HFF-Myc (cell line): ENCODE measurements at regions not wholly inside any gene's neighbourhood (a gene's known extent, or its start where the extent isn't known, plus 50 kb on each side); places are given as distances from the start of the nearest gene placed in this dataset.

Experiments used
- DNase-seq: peaks from one replicate; pipeline ENCODE4 v3.0.0-alpha.2; 2011; ENCODE audit warnings: low read depth; ENCODE audit errors: extremely low read depth
- H3K4me3 ChIP-seq: replicated peaks from 2 replicates; pipeline ENCODE4 v1.5.1; 2011; ENCODE audit warnings: low read depth, mild to moderate bottlenecking, control low read depth, low read length
- CTCF ChIP-seq: IDR thresholded peaks from 2 replicates; pipeline ENCODE4 v1.5.1; 2012; ENCODE audit warnings: mild to moderate bottlenecking, low read depth, low read length, control low read depth; ENCODE audit errors: missing control alignments

GRCh38 chr16:13856398-13856797 is 63.6 kb upstream of the ERCC4 start:
- TF ChIP-seq CTCF, result no peak
- no peak overlapping the region for H3K4me3 ChIP-seq
- no peak for DNase-seq

DNA sequence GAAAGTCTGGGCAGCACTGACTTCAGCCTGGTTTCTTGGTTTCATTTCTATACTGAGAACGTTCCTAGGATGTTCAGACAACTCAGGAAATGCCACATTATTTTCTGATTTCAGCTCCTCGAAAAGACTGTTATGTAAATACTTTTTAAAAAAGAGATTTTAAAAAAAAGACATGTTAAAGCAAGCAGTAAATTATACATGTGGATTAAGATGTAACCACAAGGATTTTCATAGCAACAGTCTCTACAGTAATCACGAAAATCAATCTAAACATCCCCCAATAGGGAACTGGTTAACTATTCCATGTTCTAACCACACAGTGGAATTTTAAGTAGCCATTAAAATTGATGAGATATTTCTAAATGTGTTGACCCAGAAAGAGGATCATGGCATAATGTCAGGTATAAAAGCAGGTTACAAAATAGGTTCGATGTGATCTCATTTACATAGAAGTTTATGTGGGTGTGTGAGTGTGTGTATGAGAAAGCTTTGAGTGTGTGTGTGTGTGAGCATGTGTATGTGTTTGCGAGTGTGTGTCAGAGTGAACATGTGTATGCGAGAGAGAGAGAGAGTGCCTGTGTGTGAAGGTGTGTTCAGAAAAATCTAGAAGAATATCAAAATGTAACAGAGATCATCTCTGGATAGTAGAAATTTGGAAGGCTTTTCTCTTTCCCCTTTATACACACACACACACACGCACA is 63.0 kb upstream of the ERCC4 start:
- H3K4me3 ChIP-seq, result no peak overlapping the region
- TF ChIP-seq CTCF, result no peak
- DNase-seq, result no peak

DNA sequence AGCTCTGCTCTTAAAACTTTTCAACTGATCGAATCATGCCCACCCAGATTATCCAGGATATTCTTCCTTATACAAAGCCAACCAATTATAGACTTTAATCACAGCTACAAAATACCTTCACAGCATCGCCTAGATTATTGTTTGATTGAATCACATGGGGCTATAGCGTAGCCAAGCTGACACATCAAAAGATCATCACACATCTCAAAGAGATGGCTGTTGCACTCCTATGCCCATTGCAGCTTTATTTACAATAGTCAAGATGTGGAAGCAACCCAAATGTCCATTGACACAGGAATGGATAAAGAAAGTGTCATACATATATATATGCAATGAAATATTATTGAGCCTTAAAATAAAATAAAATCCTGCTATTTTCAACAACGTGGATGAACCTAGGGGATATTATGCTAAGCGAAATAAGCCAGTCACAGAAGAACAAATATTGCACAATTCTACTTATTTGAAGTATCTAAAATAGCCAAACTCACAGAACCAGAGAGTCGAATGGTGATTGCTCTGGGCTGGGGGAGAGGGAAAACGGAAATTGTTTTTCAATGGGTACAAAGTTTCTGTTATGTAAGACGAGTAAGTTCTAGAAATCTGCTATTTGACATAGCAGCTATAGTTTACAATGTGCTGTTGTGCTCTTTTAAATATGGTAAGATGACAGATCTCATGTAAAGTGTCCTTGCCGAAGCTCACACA is 60.9 kb upstream of the ERCC4 start:
- no peak for TF ChIP-seq CTCF
- H3K4me3 ChIP-seq, result no peak overlapping the region
- no peak for DNase-seq

DNA sequence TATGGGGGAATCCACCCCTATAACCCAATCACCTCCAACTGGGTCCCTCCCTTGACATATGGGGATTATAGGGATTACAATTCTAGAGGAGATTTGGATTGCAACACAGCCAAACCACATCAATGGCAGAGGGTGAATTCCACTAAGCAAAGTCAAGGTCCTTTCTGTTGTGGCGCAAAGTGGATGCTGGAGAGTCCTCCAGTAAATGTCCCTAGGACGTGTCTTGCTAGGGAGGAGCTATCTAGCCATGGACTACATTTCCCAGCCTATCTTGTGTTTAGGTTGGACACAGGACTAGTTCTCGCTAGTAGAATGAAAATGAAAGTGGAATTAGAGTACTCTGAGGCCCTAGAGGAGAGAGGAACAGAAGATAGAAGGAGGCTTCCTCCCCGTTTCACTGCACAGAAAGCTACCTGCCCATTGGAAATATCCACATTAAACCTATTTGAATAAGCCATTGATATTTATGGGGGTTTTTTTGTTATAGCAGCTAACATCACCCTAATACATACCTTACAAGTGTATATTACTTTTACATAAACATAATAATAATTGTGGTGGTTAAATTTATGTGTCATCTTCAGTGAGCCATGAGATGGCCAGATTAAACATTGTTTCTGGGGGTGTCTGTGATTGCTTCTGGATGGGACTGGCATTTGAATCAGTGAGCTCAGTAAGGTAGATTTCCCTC is 56.7 kb upstream of the ERCC4 start:
- DNase-seq, result no peak
- TF ChIP-seq CTCF, result no peak
- H3K4me3 ChIP-seq, result no peak overlapping the region

GRCh38 chr16:13864689-13865088 is 55.3 kb upstream of the ERCC4 start:
- TF ChIP-seq CTCF, result no peak
- H3K4me3 ChIP-seq, result no peak overlapping the region
- no peak for DNase-seq

GRCh38 chr16:13866073-13866472 is 53.9 kb upstream of the ERCC4 start:
- peak; percentile 86 for TF ChIP-seq CTCF
- no peak overlapping the region for H3K4me3 ChIP-seq
- DNase-seq, result peak; percentile 40
